ENCODE measurements at regions not wholly inside any gene's neighbourhood (a gene's known extent, or its start where the extent isn't known, plus 50 kb on each side); places are given as distances from the start of the nearest gene placed in this dataset.
A peak's percentile ranks its signal among the peaks of the same experiment; 100 is the strongest.
"Not testable (repeated sequence)": the region's sequence is repeated elsewhere in the genome, so short reads cannot be mapped to it uniquely, and the experiment has no call there.

DNA sequence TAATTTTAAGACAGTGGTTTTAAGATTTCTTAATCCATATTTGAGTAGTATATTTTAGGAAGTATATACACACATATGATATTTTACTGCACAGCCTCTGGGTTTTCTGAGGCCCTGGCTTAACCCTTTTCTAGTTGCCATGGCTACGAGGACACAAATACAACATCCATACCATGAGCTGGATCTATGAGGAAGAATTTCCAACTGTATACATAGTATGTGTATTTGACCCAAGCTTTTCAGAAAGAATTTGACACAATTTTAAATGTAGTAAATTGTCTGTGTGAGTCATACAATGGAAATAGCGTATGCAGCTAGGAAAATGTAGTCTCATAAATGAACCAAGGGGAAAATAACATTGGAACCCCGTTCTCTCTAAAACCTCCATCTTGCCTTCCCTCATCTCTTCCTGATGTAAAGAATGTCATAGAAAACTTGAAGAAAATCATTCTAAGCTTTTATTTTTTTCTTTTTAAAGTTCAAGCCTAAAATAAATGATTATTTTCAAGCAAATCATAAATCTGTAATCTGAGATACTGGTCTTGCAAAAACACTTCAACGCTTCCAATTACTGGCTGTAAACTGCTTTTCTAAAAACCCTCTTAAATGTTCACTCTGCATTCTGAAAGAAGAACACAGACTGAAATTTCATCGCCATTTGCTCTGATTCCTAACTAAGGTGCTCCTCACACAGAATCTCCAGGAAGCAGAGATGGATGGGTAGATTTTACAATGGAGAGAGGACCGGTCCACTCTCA, 172.4 kb downstream of the LACC1 start:
- Histone ChIP-seq H3K4me3 (ENCODE audit: low read length) (no peak overlapping the region), H3K36me3 (ENCODE audit: control insufficient read depth, insufficient read depth, low read length) (no peaks in the 10 kb centered on the region), H3K27ac (ENCODE audit: low read depth, low read length) (peak overlapping the region; percentile 24), H3K4me1 (ENCODE audit: control insufficient read depth, insufficient read depth, low read length) (peaks cover 20% of the 10 kb centered on the region), H3K27me3 (ENCODE audit: control insufficient read depth, insufficient read depth, low read length) (no peaks in the 10 kb centered on the region), H3K9ac (ENCODE audit: low read length) (no peak overlapping the region)

GRCh38 chr13:44052780-44053184, 173.1 kb downstream of the LACC1 start:
- Histone ChIP-seq H3K27ac (ENCODE audit: low read depth, low read length) (peak overlapping the region; percentile 10), H3K4me1 (ENCODE audit: control insufficient read depth, insufficient read depth, low read length) (peaks cover 20% of the 10 kb centered on the region), H3K9ac (ENCODE audit: low read length) (no peak overlapping the region), H3K36me3 (ENCODE audit: control insufficient read depth, insufficient read depth, low read length) (no peaks in the 10 kb centered on the region), H3K27me3 (ENCODE audit: control insufficient read depth, insufficient read depth, low read length) (no peaks in the 10 kb centered on the region), H3K4me3 (ENCODE audit: low read length) (no peak overlapping the region)

DNA sequence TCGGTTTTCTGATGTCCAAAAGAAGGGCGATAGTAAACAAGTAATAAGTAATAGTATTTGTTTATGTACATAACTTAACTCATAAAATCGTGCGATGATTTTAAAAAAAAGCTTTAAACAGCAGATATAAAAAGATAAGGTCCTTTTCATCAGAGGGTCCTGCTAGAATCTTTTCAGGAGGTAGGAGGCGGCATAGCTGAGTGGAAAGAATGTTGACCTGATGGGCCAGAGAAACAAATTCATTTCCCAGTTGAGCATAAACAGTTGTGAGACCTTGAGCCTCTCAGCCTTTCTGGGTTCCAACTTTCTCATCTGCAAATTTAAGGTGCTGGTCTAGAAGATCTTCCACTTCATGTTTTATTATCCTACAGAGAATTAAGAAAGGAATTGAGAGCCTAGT, 173.5 kb downstream of the LACC1 start:
- H3K4me1 ChIP-seq (ENCODE audit: control insufficient read depth, insufficient read depth, low read length) = peaks cover 20% of the 10 kb centered on the region
- H3K4me3 ChIP-seq (ENCODE audit: low read length) = no peak overlapping the region
- H3K36me3 ChIP-seq (ENCODE audit: control insufficient read depth, insufficient read depth, low read length) = no peaks in the 10 kb centered on the region
- H3K9ac ChIP-seq (ENCODE audit: low read length) = no peak overlapping the region
- no peak overlapping the region for H3K27ac ChIP-seq (ENCODE audit: low read depth, low read length)
- H3K27me3 ChIP-seq (ENCODE audit: control insufficient read depth, insufficient read depth, low read length) = no peaks in the 10 kb centered on the region

GRCh38 chr13:44054525-44054924, 174.8 kb downstream of the LACC1 start:
- peaks cover 20% of the 10 kb centered on the region for H3K4me1 ChIP-seq (ENCODE audit: control insufficient read depth, insufficient read depth, low read length)
- no peak overlapping the region for H3K9ac ChIP-seq (ENCODE audit: low read length)
- no peaks in the 10 kb centered on the region for H3K36me3 ChIP-seq (ENCODE audit: control insufficient read depth, insufficient read depth, low read length)
- H3K27ac ChIP-seq (ENCODE audit: low read depth, low read length) = no peak overlapping the region
- no peak overlapping the region for H3K4me3 ChIP-seq (ENCODE audit: low read length)
- H3K27me3 ChIP-seq (ENCODE audit: control insufficient read depth, insufficient read depth, low read length) = no peaks in the 10 kb centered on the region

DNA sequence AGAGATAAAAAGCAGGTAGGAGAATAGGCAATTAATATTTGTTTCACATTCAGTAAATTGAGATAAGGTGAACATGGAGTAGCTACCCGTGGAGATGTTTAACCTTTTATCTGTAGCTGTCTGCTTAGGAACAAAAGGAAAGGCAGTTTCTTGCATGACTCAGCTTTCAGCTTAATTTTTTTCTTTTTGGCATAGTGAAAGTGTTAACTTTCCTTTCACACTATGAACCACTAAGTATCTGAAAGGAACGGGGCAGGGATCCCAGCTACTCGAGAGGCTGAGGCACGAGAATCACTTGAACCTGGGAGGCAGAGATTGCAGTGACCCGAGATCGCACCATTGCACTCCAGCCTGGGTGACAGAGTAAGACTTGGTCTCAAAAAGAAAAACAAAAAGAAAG, 176.0 kb downstream of the LACC1 start:
- not testable (repeated sequence) for H3K4me3 ChIP-seq (ENCODE audit: low read length); H3K27ac ChIP-seq (ENCODE audit: low read depth, low read length); H3K27me3 ChIP-seq (ENCODE audit: control insufficient read depth, insufficient read depth, low read length); H3K9ac ChIP-seq (ENCODE audit: low read length); H3K36me3 ChIP-seq (ENCODE audit: control insufficient read depth, insufficient read depth, low read length)
- H3K4me1 ChIP-seq (ENCODE audit: control insufficient read depth, insufficient read depth, low read length) = peaks cover 20% of the 10 kb centered on the region

- Histone ChIP-seq H3K4me1 (ENCODE audit: control insufficient read depth, insufficient read depth, low read length) (peaks cover 6% of the 10 kb centered on the region), H3K4me3 (ENCODE audit: low read length) (no peak overlapping the region), H3K36me3 (ENCODE audit: control insufficient read depth, insufficient read depth, low read length) (no peaks in the 10 kb centered on the region), H3K27me3 (ENCODE audit: control insufficient read depth, insufficient read depth, low read length) (no peaks in the 10 kb centered on the region), H3K9ac (ENCODE audit: low read length) (no peak overlapping the region), H3K27ac (ENCODE audit: low read depth, low read length) (no peak overlapping the region)
Measured at GRCh38 chr13:44058067-44058466, 178.4 kb downstream of the LACC1 start.

GRCh38 chr13:44058624-44059215, 179.0 kb downstream of the LACC1 start:
- Histone ChIP-seq H3K36me3 (ENCODE audit: control insufficient read depth, insufficient read depth, low read length) (no peaks in the 10 kb centered on the region), H3K27ac (ENCODE audit: low read depth, low read length) (no peak overlapping the region), H3K27me3 (ENCODE audit: control insufficient read depth, insufficient read depth, low read length) (no peaks in the 10 kb centered on the region), H3K4me3 (ENCODE audit: low read length) (no peak overlapping the region), H3K4me1 (ENCODE audit: control insufficient read depth, insufficient read depth, low read length) (peaks cover under 1% of the 10 kb centered on the region), H3K9ac (ENCODE audit: low read length) (no peak overlapping the region)

- Histone ChIP-seq H3K27me3 (ENCODE audit: control insufficient read depth, insufficient read depth, low read length) (no peaks in the 10 kb centered on the region), H3K9ac (ENCODE audit: low read length) (no peak overlapping the region), H3K27ac (ENCODE audit: low read depth, low read length) (no peak overlapping the region), H3K4me3 (ENCODE audit: low read length) (no peak overlapping the region), H3K36me3 (ENCODE audit: control insufficient read depth, insufficient read depth, low read length) (no peaks in the 10 kb centered on the region), H3K4me1 (ENCODE audit: control insufficient read depth, insufficient read depth, low read length) (no peaks in the 10 kb centered on the region)
Measured at GRCh38 chr13:44061876-44062275, 182.2 kb downstream of the LACC1 start.

DNA sequence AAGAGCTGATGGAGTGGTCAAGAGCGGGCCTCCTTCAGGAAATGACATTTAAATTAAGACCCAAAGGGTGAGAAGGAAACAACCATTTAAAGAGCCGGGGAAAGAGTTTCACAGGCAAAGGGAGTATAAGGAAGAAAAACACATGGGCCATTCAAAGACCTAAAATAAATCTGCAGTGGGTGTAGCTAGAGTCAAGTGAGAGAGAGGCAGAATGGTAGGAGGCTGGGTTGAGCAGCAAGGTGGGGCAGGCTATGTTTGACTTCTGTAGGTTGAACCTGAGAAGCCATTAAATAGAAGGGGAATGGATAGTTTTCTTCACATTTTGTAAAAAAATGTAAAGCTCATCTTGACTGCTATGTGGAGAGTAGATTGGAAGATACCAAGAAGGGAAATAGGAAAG, 183.8 kb downstream of the LACC1 start:
- Histone ChIP-seq H3K36me3 (ENCODE audit: control insufficient read depth, insufficient read depth, low read length) (no peaks in the 10 kb centered on the region), H3K4me3 (ENCODE audit: low read length) (no peak overlapping the region), H3K4me1 (ENCODE audit: control insufficient read depth, insufficient read depth, low read length) (no peaks in the 10 kb centered on the region), H3K27me3 (ENCODE audit: control insufficient read depth, insufficient read depth, low read length) (no peaks in the 10 kb centered on the region), H3K27ac (ENCODE audit: low read depth, low read length) (no peak overlapping the region), H3K9ac (ENCODE audit: low read length) (no peak overlapping the region)

DNA sequence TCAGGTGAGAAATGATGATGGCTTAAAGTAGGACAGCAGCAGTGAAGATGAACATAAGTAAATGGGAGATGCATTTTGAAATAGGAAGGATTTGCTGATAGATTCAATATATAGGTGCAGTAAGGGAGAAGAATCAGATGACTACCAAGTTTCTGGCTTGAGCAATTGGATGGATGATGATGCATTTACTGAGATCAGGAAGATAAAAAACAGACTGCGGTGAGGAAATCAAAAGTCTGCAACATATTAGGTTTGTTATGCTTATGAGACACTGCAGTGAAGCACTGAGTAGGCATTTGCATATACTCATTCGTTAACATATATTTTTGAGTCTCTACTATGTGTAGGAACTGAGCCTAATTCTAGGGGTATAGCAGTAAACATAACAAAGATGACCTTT, 184.2 kb downstream of the LACC1 start:
- Histone ChIP-seq H3K27me3 (ENCODE audit: control insufficient read depth, insufficient read depth, low read length) (no peaks in the 10 kb centered on the region), H3K36me3 (ENCODE audit: control insufficient read depth, insufficient read depth, low read length) (no peaks in the 10 kb centered on the region), H3K9ac (ENCODE audit: low read length) (no peak overlapping the region), H3K27ac (ENCODE audit: low read depth, low read length) (no peak overlapping the region), H3K4me3 (ENCODE audit: low read length) (no peak overlapping the region), H3K4me1 (ENCODE audit: control insufficient read depth, insufficient read depth, low read length) (no peaks in the 10 kb centered on the region)

GRCh38 chr13:44064357-44064756, 184.7 kb downstream of the LACC1 start:
- Histone ChIP-seq H3K4me1 (ENCODE audit: control insufficient read depth, insufficient read depth, low read length) (no peaks in the 10 kb centered on the region), H3K27ac (ENCODE audit: low read depth, low read length) (no peak overlapping the region), H3K27me3 (ENCODE audit: control insufficient read depth, insufficient read depth, low read length) (no peaks in the 10 kb centered on the region), H3K4me3 (ENCODE audit: low read length) (no peak overlapping the region), H3K9ac (ENCODE audit: low read length) (no peak overlapping the region), H3K36me3 (ENCODE audit: control insufficient read depth, insufficient read depth, low read length) (no peaks in the 10 kb centered on the region)

DNA sequence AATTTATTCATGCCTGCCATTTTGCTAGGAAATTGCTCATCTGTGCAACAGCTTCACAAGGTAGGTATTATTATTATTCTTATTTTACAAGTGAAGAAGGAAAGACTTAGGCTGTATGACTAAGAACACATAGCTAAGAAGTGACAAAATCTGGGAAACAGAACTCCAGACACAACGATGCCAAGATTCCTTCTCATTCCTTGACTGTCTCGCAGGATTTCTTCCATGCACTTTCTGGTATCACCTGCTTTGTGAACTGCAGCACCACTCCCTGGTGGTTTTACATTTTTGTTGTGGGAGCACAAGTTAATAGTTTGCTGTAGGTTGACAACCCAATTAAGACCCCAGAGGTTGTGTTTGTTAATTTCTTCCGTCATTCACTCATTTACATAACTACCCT, 188.5 kb downstream of the LACC1 start:
- Histone ChIP-seq H3K27ac (ENCODE audit: low read depth, low read length) (peak overlapping the region; percentile 24), H3K36me3 (ENCODE audit: control insufficient read depth, insufficient read depth, low read length) (no peaks in the 10 kb centered on the region), H3K9ac (ENCODE audit: low read length) (no peak overlapping the region), H3K27me3 (ENCODE audit: control insufficient read depth, insufficient read depth, low read length) (no peaks in the 10 kb centered on the region), H3K4me1 (ENCODE audit: control insufficient read depth, insufficient read depth, low read length) (no peaks in the 10 kb centered on the region), H3K4me3 (ENCODE audit: low read length) (no peak overlapping the region)

- no peaks in the 10 kb centered on the region for H3K36me3 ChIP-seq (ENCODE audit: control insufficient read depth, insufficient read depth, low read length)
- H3K4me1 ChIP-seq (ENCODE audit: control insufficient read depth, insufficient read depth, low read length) = no peaks in the 10 kb centered on the region
- H3K4me3 ChIP-seq (ENCODE audit: low read length) = no peak overlapping the region
- H3K27ac ChIP-seq (ENCODE audit: low read depth, low read length) = no peak overlapping the region
- no peak overlapping the region for H3K9ac ChIP-seq (ENCODE audit: low read length)
- H3K27me3 ChIP-seq (ENCODE audit: control insufficient read depth, insufficient read depth, low read length) = no peaks in the 10 kb centered on the region
Measured at GRCh38 chr13:44068737-44069136, 189.0 kb downstream of the LACC1 start.

Measured in rectal smooth muscle tissue (tissue), 1 donor.